22Rv1 (cell line): ENCODE measurements at regions not wholly inside any gene's neighbourhood (a gene's known extent, or its start where the extent isn't known, plus 50 kb on each side); places are given as distances from the start of the nearest gene placed in this dataset.

Experiments
- H3K27ac ChIP-seq: fragments of 450-650 bp; 2 replicates; pipeline ENCODE4 v1.5.1; 2017
- ZFX ChIP-seq: fragments of 450-650 bp; IDR thresholded peaks from 2 replicates; pipeline ENCODE4 v1.6.1; 2017; ENCODE audit warnings: antibody characterized with exemption, borderline replicate concordance
- TF ChIP-seq, protein P1 (sequence below): fragments of 450-650 bp; IDR thresholded peaks from 2 replicates; pipeline ENCODE4 v1.5.1; 2017; ENCODE audit warnings: mild to moderate bottlenecking

DNA sequence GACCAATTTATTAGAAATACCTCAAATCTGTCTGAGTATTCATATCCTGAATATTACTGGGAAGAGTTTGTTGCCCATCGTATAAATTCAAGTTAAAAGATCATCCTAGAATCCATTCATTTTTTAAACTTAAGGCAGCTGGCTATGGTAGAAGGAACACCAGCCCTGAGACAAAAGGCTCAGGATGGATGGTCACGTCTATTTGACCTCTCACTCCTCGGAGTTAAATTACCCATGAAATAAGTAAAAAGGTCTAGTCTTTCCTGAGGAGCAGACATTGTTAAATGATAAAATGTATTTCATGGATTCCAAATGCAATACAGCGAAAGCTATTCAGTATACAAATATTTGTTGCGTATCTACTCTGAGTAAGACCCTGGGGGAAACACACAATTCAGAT is 826.0 kb upstream of the LRATD1 start:
- H3K27ac ChIP-seq: no peak overlapping the region
- no peak for TF ChIP-seq ZFX
- TF ChIP-seq, protein P1, sequence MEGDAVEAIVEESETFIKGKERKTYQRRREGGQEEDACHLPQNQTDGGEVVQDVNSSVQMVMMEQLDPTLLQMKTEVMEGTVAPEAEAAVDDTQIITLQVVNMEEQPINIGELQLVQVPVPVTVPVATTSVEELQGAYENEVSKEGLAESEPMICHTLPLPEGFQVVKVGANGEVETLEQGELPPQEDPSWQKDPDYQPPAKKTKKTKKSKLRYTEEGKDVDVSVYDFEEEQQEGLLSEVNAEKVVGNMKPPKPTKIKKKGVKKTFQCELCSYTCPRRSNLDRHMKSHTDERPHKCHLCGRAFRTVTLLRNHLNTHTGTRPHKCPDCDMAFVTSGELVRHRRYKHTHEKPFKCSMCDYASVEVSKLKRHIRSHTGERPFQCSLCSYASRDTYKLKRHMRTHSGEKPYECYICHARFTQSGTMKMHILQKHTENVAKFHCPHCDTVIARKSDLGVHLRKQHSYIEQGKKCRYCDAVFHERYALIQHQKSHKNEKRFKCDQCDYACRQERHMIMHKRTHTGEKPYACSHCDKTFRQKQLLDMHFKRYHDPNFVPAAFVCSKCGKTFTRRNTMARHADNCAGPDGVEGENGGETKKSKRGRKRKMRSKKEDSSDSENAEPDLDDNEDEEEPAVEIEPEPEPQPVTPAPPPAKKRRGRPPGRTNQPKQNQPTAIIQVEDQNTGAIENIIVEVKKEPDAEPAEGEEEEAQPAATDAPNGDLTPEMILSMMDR: no peak

DNA sequence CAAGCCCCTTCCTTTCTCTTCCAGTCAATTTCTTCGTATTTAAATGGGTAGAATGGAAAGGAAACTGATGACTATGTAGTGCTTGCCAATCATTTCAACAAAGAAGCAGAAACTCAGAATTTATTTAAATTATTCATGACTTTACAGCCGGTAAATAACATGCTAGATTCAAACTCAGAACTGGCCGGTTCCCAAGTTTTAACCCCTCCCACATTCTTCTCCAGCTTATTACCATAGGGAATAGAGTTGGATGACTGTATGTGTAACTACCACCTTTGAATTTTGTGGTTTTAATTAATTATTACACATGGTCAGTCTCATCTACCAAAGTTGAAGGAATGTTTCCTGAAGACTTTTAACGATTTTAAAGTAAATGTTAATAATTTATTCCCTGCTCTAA is 819.3 kb upstream of the LRATD1 start:
- H3K27ac ChIP-seq: no peak overlapping the region
- TF ChIP-seq ZFX: no peak
- TF ChIP-seq, protein P1: no peak

DNA sequence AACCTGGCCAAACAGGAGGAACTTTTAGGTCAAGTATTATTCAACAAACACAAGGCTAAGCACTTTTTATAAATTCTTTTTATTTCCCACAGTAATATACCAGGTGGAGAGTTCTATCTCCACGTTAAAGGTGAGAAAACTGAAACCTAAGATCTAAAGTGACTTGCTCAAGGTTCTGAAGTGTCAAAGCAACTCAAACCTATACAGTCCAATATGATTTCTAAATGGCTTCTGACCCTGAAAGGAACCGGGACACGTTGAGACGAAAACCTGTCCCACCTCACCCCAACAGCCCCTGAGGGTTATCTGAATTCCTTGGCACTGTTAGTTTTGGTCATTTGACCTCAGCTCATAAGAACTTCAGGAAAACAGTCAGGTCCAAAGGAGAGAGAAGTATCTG is 814.5 kb upstream of the LRATD1 start:
- no peak overlapping the region for H3K27ac ChIP-seq
- TF ChIP-seq, protein P1: no peak
- no peak for TF ChIP-seq ZFX

DNA sequence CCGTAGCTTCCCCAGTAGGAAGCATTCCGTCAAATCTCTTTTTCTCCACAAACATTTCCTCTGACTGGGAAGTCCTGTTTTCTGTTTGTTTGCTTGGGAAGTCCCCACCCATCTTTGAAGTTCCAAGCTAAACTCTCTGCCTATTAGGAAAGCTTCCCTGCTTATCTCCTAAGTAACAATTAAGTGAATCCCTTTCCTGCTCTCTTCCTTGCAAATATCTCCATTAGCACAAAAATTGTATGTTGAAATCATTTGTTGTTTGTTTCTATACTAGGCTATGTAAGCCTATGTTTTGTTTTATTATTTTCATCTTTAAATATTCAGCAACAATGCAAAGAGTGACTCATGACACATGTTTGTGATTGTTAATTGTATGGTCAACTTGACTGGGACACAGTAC is 812.6 kb upstream of the LRATD1 start:
- H3K27ac ChIP-seq: no peak overlapping the region
- TF ChIP-seq ZFX: no peak
- TF ChIP-seq, protein P1: no peak

DNA sequence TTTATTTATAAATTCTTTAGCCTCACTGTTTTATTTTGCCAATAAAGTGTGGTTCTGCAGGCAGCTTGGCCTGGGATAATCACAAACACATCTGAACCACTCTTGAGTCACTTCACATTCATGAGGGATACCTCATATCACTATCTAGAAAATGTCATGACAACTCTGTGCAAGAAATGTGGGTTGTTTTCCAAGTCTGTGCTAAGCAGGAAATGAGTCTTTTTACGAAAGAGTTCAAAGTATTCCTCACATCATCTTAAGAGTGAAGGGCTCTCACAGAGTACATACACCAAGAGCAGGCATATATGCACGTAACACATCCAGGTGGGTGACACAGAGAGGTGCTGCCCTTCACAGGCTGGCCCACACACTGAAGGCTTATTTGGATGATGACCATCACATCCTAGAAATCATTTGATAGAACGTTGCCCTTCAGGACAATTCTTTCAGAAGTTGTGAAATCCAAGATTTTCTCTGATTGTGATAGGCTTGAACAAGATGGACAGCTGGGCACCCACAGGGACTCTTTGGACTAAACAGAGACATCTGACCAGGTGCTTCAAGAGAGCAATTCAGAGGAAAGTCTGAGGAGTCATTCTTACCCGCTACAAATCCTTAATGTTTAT is 811.1 kb upstream of the LRATD1 start:
- TF ChIP-seq, protein P1: no peak
- TF ChIP-seq ZFX: no peak
- no peak overlapping the region for H3K27ac ChIP-seq

DNA sequence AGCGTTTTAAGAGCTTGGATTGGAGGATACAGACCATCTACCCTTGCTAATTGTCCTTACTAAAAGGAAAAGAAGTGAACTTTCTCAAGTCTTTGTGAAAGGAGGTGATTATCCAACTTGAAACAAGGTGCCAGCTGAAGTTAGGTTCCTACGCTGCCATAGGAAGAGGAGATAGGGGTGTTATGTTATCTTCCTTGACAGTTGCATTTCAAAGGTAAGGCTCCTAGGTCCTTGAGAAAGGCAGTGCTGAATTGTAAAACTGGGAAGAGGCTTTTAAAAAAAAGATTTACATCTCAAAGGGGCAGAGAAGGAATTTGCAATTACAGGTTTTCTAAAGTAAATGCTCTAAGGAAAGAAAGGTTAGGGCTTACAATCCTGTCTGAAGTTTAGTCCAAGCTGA is 810.2 kb upstream of the LRATD1 start:
- no peak overlapping the region for H3K27ac ChIP-seq
- TF ChIP-seq ZFX: no peak
- TF ChIP-seq, protein P1: no peak

DNA sequence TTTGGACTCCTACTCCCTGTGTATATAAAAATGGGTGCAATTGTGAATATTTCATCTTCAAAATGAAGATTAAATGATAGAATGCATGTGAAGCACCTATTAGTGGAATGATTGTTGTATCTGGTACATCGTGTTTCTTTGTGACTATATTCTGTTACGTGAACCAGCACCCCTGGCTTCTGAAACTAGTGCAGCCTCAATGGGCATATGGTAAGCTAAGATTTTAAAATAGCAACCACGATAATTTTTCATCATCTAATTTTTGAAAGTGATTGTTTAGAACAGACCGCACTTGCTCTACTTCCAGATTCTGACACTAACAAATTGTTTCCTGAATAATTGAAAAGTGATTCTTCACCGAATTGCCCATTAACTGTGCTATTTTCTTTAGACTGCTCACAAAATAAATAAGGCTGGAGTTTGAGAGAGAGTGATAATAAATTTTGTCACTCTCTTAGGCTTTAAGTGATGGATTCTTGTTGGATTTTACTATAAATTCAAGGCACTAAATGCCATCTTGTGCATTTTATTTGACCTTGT is 806.1 kb upstream of the LRATD1 start:
- TF ChIP-seq, protein P1: no peak
- no peak for TF ChIP-seq ZFX
- no peak overlapping the region for H3K27ac ChIP-seq
